ENCODE measurements at regions not wholly inside any gene's neighbourhood (a gene's known extent, or its start where the extent isn't known, plus 50 kb on each side); places are given as distances from the start of the nearest gene placed in this dataset.

DNA sequence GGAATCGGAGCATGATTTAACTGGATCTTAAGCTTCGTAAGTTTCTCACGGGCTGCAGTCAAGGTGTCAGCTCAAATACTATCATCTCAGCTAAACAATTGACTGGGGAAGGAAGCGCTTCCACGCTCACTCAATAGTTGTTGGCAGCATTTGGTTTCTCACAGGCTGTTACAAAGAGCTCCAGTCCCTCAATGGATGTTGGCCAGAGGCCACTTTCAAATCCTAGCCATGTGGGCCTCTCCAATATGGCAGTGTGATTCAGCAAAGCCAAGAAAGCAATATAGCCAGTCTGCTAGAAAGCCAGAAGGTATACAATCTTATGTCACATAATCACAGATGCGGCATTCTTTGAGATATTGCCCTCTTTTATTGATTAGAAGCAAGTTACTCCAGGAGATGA is 98.3 kb upstream of the PHACTR1 start:
- TF ChIP-seq, protein P1, sequence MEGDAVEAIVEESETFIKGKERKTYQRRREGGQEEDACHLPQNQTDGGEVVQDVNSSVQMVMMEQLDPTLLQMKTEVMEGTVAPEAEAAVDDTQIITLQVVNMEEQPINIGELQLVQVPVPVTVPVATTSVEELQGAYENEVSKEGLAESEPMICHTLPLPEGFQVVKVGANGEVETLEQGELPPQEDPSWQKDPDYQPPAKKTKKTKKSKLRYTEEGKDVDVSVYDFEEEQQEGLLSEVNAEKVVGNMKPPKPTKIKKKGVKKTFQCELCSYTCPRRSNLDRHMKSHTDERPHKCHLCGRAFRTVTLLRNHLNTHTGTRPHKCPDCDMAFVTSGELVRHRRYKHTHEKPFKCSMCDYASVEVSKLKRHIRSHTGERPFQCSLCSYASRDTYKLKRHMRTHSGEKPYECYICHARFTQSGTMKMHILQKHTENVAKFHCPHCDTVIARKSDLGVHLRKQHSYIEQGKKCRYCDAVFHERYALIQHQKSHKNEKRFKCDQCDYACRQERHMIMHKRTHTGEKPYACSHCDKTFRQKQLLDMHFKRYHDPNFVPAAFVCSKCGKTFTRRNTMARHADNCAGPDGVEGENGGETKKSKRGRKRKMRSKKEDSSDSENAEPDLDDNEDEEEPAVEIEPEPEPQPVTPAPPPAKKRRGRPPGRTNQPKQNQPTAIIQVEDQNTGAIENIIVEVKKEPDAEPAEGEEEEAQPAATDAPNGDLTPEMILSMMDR (IDR thresholded peaks at IDR 0.05): no peak
- no peak for TF ChIP-seq POLR2A (IDR thresholded peaks at IDR 0.05)
- no peak for TF ChIP-seq POLR2AphosphoS5 (IDR thresholded peaks at IDR 0.05)

Data from breast epithelium (tissue), 3 donors.